ENCODE measurements at regions not wholly inside any gene's neighbourhood (a gene's known extent, or its start where the extent isn't known, plus 50 kb on each side); places are given as distances from the start of the nearest gene placed in this dataset.

DNA sequence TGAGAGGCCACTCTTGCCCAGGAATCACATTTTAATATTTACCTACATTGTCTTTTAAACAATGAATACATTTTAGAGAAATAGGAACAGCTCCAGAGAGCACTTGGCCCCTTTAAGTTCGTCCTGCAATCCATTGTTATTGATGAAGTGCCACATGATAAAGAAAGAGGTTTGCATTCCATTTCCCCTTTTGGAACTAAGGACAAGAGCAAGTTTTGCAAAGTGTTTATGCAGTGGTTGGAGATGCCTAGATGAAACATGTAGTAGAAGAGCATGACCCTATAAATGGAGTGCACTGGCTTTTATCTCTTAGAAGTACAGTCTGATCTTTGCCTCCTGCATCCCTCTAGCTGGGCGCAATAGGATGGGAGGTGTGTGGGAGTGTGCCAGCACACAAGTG is 118.7 kb upstream of the CNTNAP5 start:
- TF ChIP-seq SUZ12 (IDR thresholded peaks at IDR 0.05; ENCODE audit: extremely low read depth, insufficient read depth, insufficient read length) (no peak), ZNF274 (IDR thresholded peaks at IDR 0.05; ENCODE audit: low read depth, low read length) (no peak), YY1 (IDR thresholded peaks at IDR 0.05; ENCODE audit: insufficient read depth, insufficient read length) (no peak)
